HCT116 (cell line): ENCODE measurements at regions not wholly inside any gene's neighbourhood (a gene's known extent, or its start where the extent isn't known, plus 50 kb on each side); places are given as distances from the start of the nearest gene placed in this dataset.

ENCODE experiments used
- ATAC-seq: fragments of 200-7000 bp; cut with Tn5 transposase; 2 replicates; pipeline ENCODE4 v1.9.1; 2020; ENCODE audit warnings: mild to moderate bottlenecking, moderate library complexity
- BruUV-seq: library from RNA; stranded (reverse); fragments of 400-500 nt; replicated peaks from 2 replicates; lab custom pipeline; 2021; lab: Mats Ljungman, UMichigan
- CTCF ChIA-PET: fragments of 300-600 bp; sonication (Branson Sonifier 250); formaldehyde crosslinking; loops from one replicate; lab custom pipeline; 2021; ENCODE audit warnings: antibody characterized with exemption; lab: Charles Lee
- POLR2A ChIA-PET: fragments of 300-600, 350-600 bp; sonication (Branson Sonifier 250); formaldehyde crosslinking; loops from one replicate; lab custom pipeline; 2021; ENCODE audit warnings: antibody characterized with exemption; lab: Charles Lee
- RAD21 ChIA-PET, 2 experiments: fragments of 300-600 bp; sonication (Branson Sonifier 250); formaldehyde crosslinking; loops; one replicate each; lab custom pipeline; 2023; ENCODE audit warnings: low total read pairs in 2 of 2; ENCODE audit not compliant: uncharacterized antibody in 2 of 2, unreplicated experiment in 2 of 2, low non-redundant PET in 1 of 2; lab: Charles Lee
- DNase-seq: peaks from one replicate; pipeline ENCODE4 v3.0.0-alpha.2; 2010; ENCODE audit warnings: low read depth, low spot score
- H2AFZ ChIP-seq: fragments of 200-600 bp; shearing (Covaris generic), sonication (generic); 2 replicates; pipeline ENCODE4 v1.6.1; 2017; ENCODE audit warnings: low read depth, mixed run types, mixed read lengths, antibody characterized with exemption, low read length; ENCODE audit not compliant: poor library complexity, severe bottlenecking
- H3K27ac ChIP-seq: 2 replicates; pipeline ENCODE4 v1.5.1; 2012; ENCODE audit warnings: low read depth, low read length
- H3K27me3 ChIP-seq: fragments of 200-600 bp; sonication (generic); 2 replicates; pipeline ENCODE4 v1.6.1; 2016; ENCODE audit warnings: mixed run types, low read length, mixed read lengths; ENCODE audit not compliant: insufficient read depth
- H3K36me3 ChIP-seq, 2 experiments: fragments of 200-500 bp in 1 of 2; fragments of 200-600 bp in 1 of 2; sonication (Bioruptor generic) in 1 of 2; sonication (generic) in 1 of 2; 2 replicates each; pipeline versions ENCODE4 v1.5.1 to v1.6.1; 2014 to 2016; ENCODE audit warnings: low read length in 2 of 2, inconsistent platforms in 1 of 2, mixed read lengths in 1 of 2, mixed run types in 1 of 2; ENCODE audit not compliant: insufficient read depth in 2 of 2, control insufficient read depth in 1 of 2
- H3K4me1 ChIP-seq, 2 experiments: fragments of 200-600 bp in 1 of 2; sonication (generic) in 1 of 2; 2 replicates each; pipeline versions ENCODE4 v1.5.1 to v1.6.1; 2012 to 2017; ENCODE audit warnings: low read length in 2 of 2, inconsistent platforms in 1 of 2, mild to moderate bottlenecking in 1 of 2, mixed read lengths in 1 of 2, mixed run types in 1 of 2, moderate library complexity in 1 of 2; ENCODE audit not compliant: insufficient read depth in 2 of 2, control insufficient read depth in 1 of 2
- H3K4me2 ChIP-seq: fragments of 200-600 bp; sonication (generic); 2 replicates; pipeline ENCODE4 v1.6.1; 2017; ENCODE audit warnings: mixed run types, low read length, mixed read lengths
- H3K4me3 ChIP-seq, 2 experiments: fragments of 200-600 bp in 1 of 2; sonication (generic) in 1 of 2; replicated peaks in 1 of 2; 2 replicates each; pipeline ENCODE4 v1.5.1; 2011 to 2016; ENCODE audit warnings: low read length in 2 of 2, control low read depth in 1 of 2, low read depth in 1 of 2, mild to moderate bottlenecking in 1 of 2, mixed read lengths in 1 of 2, mixed run types in 1 of 2
- H3K79me2 ChIP-seq: fragments of 200-600 bp; sonication (generic); 2 replicates; pipeline ENCODE4 v1.6.1; 2017; ENCODE audit warnings: mild to moderate bottlenecking, mixed run types, low read length, moderate library complexity, mixed read lengths; ENCODE audit not compliant: insufficient read depth
- H3K9ac ChIP-seq: fragments of 200-600 bp; sonication (generic); 2 replicates; pipeline ENCODE4 v1.6.1; 2016; ENCODE audit warnings: low read length, mixed read lengths
- H3K9me2 ChIP-seq: fragments of 200-600 bp; sonication (generic), shearing (Covaris generic); 2 replicates; pipeline ENCODE4 v1.6.1; 2017; ENCODE audit warnings: mixed run types, mild to moderate bottlenecking, moderate library complexity; ENCODE audit not compliant: insufficient read depth
- H3K9me3 ChIP-seq, 2 experiments: fragments of 200-500 bp in 1 of 2; fragments of 200-600 bp in 1 of 2; sonication (Bioruptor generic) in 1 of 2; sonication (generic) in 1 of 2; 2 replicates each; pipeline ENCODE4 v1.6.1; 2014 to 2017; ENCODE audit warnings: low read length in 2 of 2, mixed read lengths in 2 of 2, inconsistent platforms in 1 of 2, low read depth in 1 of 2, mild to moderate bottlenecking in 1 of 2, mixed run types in 1 of 2, moderate library complexity in 1 of 2; ENCODE audit not compliant: control insufficient read depth in 1 of 2, insufficient read depth in 1 of 2
- H4K20me1 ChIP-seq: fragments of 200-600 bp; sonication (generic), shearing (Covaris generic); 2 replicates; pipeline ENCODE4 v1.6.1; 2017; ENCODE audit warnings: mixed run types, mild to moderate bottlenecking, moderate library complexity; ENCODE audit not compliant: insufficient read depth
- CTCF ChIP-seq, 3 experiments: fragments of 200-600 bp in 1 of 3; sonication (generic) in 1 of 3; IDR thresholded peaks in 2 of 3; conservative IDR thresholded peaks in 1 of 3; 2 replicates each; pipeline ENCODE4 v1.5.1; 2012 to 2017; ENCODE audit warnings: low read depth in 2 of 3, low read length in 2 of 3, antibody characterized with exemption in 1 of 3, borderline replicate concordance in 1 of 3, control low read depth in 1 of 3, mild to moderate bottlenecking in 1 of 3, mixed read lengths in 1 of 3, mixed run types in 1 of 3, moderate library complexity in 1 of 3; ENCODE audit not compliant: insufficient read depth in 1 of 3
- REST ChIP-seq: IDR thresholded peaks from 2 replicates; pipeline ENCODE4 v1.6.1; 2012; ENCODE audit warnings: low read depth
- SP1 ChIP-seq: IDR thresholded peaks from 2 replicates; pipeline ENCODE4 v1.6.1; 2012; ENCODE audit warnings: low read depth
- intact Hi-C: fragments of 100-400 bp; cut with micrococcal nuclease; formaldehyde crosslinking; loops from 2 replicates; pipeline ENCODE4 v1.10.0; 2022

GRCh38 chr19:30887042-30887441 lies 462.2 kb downstream of the TSHZ3 start:
- Histone ChIP-seq H3K4me1 (no peaks in the 10 kb centered on the region), H3K9ac (no peak overlapping the region), H4K20me1 (no peaks in the 10 kb centered on the region), H3K36me3 (no peaks in the 10 kb centered on the region; a peak in 1 of 4 replicates), H3K27me3 (no peaks in the 10 kb centered on the region), H2AFZ (no peak overlapping the region), H3K79me2 (no peaks in the 10 kb centered on the region), H3K9me3 (peaks cover 8 to 39% of the 10 kb centered on the region in 2 experiments; a peak in 2 of 4 replicates), H3K4me2 (no peak overlapping the region), H3K4me3 (no peak overlapping the region), H3K27ac (no peak overlapping the region), H3K9me2 (no peaks in the 10 kb centered on the region)
- POLR2A ChIA-PET, result no interaction called here
- intact Hi-C loops, result no loop called here
- BruUV-seq, result no TSS peak
- CTCF ChIA-PET, result no interaction called here
- RAD21 ChIA-PET, result no interaction called here
- ATAC-seq, result no peak
- DNase-seq, result no peak
- TF ChIP-seq SP1, result no peak
- TF ChIP-seq CTCF (IDR thresholded peaks at IDR 0.05 in 2 of 3, conservative IDR thresholded peaks at IDR 0.05 in 1 of 3; ENCODE audit: borderline replicate concordance in 1 of 3, insufficient read depth in 1 of 3, low read depth in 2 of 3, low read length in 2 of 3), result no peak
- no peak for TF ChIP-seq REST
